GM23248 (cell line): ENCODE measurements at regions not wholly inside any gene's neighbourhood (a gene's known extent, or its start where the extent isn't known, plus 50 kb on each side); places are given as distances from the start of the nearest gene placed in this dataset.

ENCODE experiments used
- DNase-seq: peaks from one replicate; pipeline ENCODE4 v3.0.0-alpha.2; 2015
- H2AFZ ChIP-seq: fragments of 200-600 bp; sonication (generic); 2 replicates; pipeline ENCODE4 v1.6.1; 2016; ENCODE audit warnings: antibody characterized with exemption
- H3F3A ChIP-seq: fragments of 200-600 bp; sonication (generic); 2 replicates; pipeline ENCODE4 v1.6.1; 2016; ENCODE audit warnings: mild to moderate bottlenecking, antibody characterized with exemption, mixed run types; ENCODE audit not compliant: insufficient read depth
- H3K27ac ChIP-seq: fragments of 200-600 bp; sonication (generic); 2 replicates; pipeline ENCODE4 v1.5.1; 2016; ENCODE audit warnings: mild to moderate bottlenecking
- H3K27me3 ChIP-seq: fragments of 200-600 bp; sonication (generic); replicated peaks from 2 replicates; pipeline ENCODE4 v1.6.1; 2016; ENCODE audit warnings: mild to moderate bottlenecking; ENCODE audit not compliant: insufficient read depth
- H3K36me3 ChIP-seq: fragments of 200-600 bp; sonication (generic); 2 replicates; pipeline ENCODE4 v1.6.1; 2016; ENCODE audit warnings: low read depth, mild to moderate bottlenecking
- H3K4me1 ChIP-seq: fragments of 200-600 bp; sonication (generic); 2 replicates; pipeline ENCODE4 v1.6.1; 2016; ENCODE audit warnings: mild to moderate bottlenecking; ENCODE audit not compliant: insufficient read depth
- H3K4me2 ChIP-seq: fragments of 200-600 bp; sonication (generic); one replicate; pipeline ENCODE4 v1.6.1; 2016; ENCODE audit warnings: mild to moderate bottlenecking; ENCODE audit not compliant: unreplicated experiment
- H3K4me3 ChIP-seq: fragments of 200-600 bp; sonication (generic); 2 replicates; pipeline ENCODE4 v1.5.1; 2016; ENCODE audit warnings: mild to moderate bottlenecking
- H3K79me2 ChIP-seq: fragments of 200-600 bp; sonication (generic); 2 replicates; pipeline ENCODE4 v1.6.1; 2016; ENCODE audit warnings: mild to moderate bottlenecking; ENCODE audit not compliant: insufficient read depth
- H3K9ac ChIP-seq: fragments of 200-600 bp; sonication (generic); 2 replicates; pipeline ENCODE4 v1.6.1; 2016; ENCODE audit warnings: mild to moderate bottlenecking
- H3K9me2 ChIP-seq: fragments of 200-600 bp; sonication (generic); 2 replicates; pipeline ENCODE4 v1.6.1; 2016; ENCODE audit warnings: mixed run types, mild to moderate bottlenecking, moderate library complexity; ENCODE audit not compliant: insufficient read depth
- H3K9me3 ChIP-seq: fragments of 200-600 bp; sonication (generic); one replicate; pipeline ENCODE4 v1.6.1; 2017; ENCODE audit warnings: low read depth
- H4K20me1 ChIP-seq: fragments of 200-600 bp; sonication (generic); 2 replicates; pipeline ENCODE4 v1.6.0; 2016; ENCODE audit not compliant: insufficient read depth
- EZH2 ChIP-seq: fragments of 200-600 bp; sonication (generic); IDR thresholded peaks from 2 replicates; pipeline ENCODE4 v1.6.1; 2018; ENCODE audit warnings: antibody characterized with exemption, mild to moderate bottlenecking; ENCODE audit not compliant: insufficient read depth, poor library complexity, severe bottlenecking
- EZH2phosphoT487 ChIP-seq: fragments of 200-600 bp; sonication (generic); IDR thresholded peaks from 2 replicates; pipeline ENCODE4 v1.6.1; 2018; ENCODE audit warnings: antibody characterized with exemption, moderate library complexity, mild to moderate bottlenecking, low read depth; ENCODE audit not compliant: insufficient read depth
- WGBS, 2 experiments: methylation state at CpG; one replicate each; pipeline ENCODE4 v1.1.6; 2015 to 2017; ENCODE audit warnings: low lambda C conversion rate in 2 of 2, low coverage in 1 of 2; ENCODE audit errors: missing lambda C conversion rate in 2 of 2; 5-methylcytosine and 5-hydroxymethylcytosine counted together
- in situ Hi-C: fragments of 300-500 bp; cut with MboI; formaldehyde crosslinking; loops from 2 replicates; pipeline ENCODE4 v1.15.0; 2020

GRCh38 chr6:19465256-19465655 lies 371.9 kb upstream of the ID4 start:
- Histone ChIP-seq H3K4me2 (no peak overlapping the region), H3K27me3 (0 out of 2 replicates have a peak, but pooled peaks cover 12% of the 10 kb centered on the region), H3K27ac (no peak overlapping the region), H2AFZ (peak overlapping the region; percentile 62), H3K4me1 (peaks cover 5% of the 10 kb centered on the region), H3F3A (no peaks in the 10 kb centered on the region), H3K9ac (no peak overlapping the region), H3K79me2 (no peaks in the 10 kb centered on the region), H3K4me3 (no peak overlapping the region), H4K20me1 (no peaks in the 10 kb centered on the region), H3K9me3 (no peaks in the 10 kb centered on the region), H3K36me3 (no peaks in the 10 kb centered on the region), H3K9me2 (no peaks in the 10 kb centered on the region)
- TF ChIP-seq EZH2 (no peak), EZH2phosphoT487 (no peak)
- WGBS, 2 experiments = 67 to 73% methylated on average over 10 of the region's 10 CpGs
- in situ Hi-C loops = no loop called here
- DNase-seq = no peak

- Histone ChIP-seq H3K4me1 (peaks cover 5% of the 10 kb centered on the region), H3F3A (no peaks in the 10 kb centered on the region), H3K4me2 (no peak overlapping the region), H3K4me3 (no peak overlapping the region), H3K79me2 (no peaks in the 10 kb centered on the region), H2AFZ (peak overlapping the region; percentile 62), H3K27ac (no peak overlapping the region), H3K36me3 (no peaks in the 10 kb centered on the region), H3K27me3 (0 out of 2 replicates have a peak, but pooled peaks cover 12% of the 10 kb centered on the region), H3K9ac (no peak overlapping the region), H3K9me3 (no peaks in the 10 kb centered on the region), H4K20me1 (no peaks in the 10 kb centered on the region), H3K9me2 (no peaks in the 10 kb centered on the region)
- TF ChIP-seq EZH2 (no peak), EZH2phosphoT487 (peak; percentile 79; the same call in 1 of the 2 replicates)
- 4 to 6% methylated on average over 3 of the region's 3 CpGs for WGBS, 2 experiments
- in situ Hi-C loops = no loop called here
- DNase-seq = peak; percentile 71
Measured at GRCh38 chr6:19465760-19466159, 371.4 kb upstream of the ID4 start.

- Histone ChIP-seq H3K9me2 (no peaks in the 10 kb centered on the region), H3K27me3 (0 out of 2 replicates have a peak, but pooled peaks cover 12% of the 10 kb centered on the region), H3K36me3 (no peaks in the 10 kb centered on the region), H3K4me3 (no peak overlapping the region), H4K20me1 (no peaks in the 10 kb centered on the region), H3K79me2 (no peaks in the 10 kb centered on the region), H3F3A (no peaks in the 10 kb centered on the region), H3K4me2 (no peak overlapping the region), H3K4me1 (peaks cover 13% of the 10 kb centered on the region), H2AFZ (no peak overlapping the region), H3K9me3 (no peaks in the 10 kb centered on the region), H3K27ac (no peak overlapping the region), H3K9ac (no peak overlapping the region)
- TF ChIP-seq EZH2phosphoT487 (no peak), EZH2 (no peak)
- in situ Hi-C loops = no loop called here
- no peak for DNase-seq
- WGBS, 2 experiments = 68 to 71% methylated on average over 7 of the region's 7 CpGs
Measured at GRCh38 chr6:19470333-19470732, 366.8 kb upstream of the ID4 start.

GRCh38 chr6:19472153-19472552 lies 365.0 kb upstream of the ID4 start:
- peak; percentile 82 for DNase-seq
- 42 to 45% methylated on average over 4 of the region's 4 CpGs for WGBS, 2 experiments
- Histone ChIP-seq H3K36me3 (no peaks in the 10 kb centered on the region), H3K9ac (no peak overlapping the region), H3K4me3 (no peak overlapping the region), H3F3A (no peaks in the 10 kb centered on the region), H3K9me2 (no peaks in the 10 kb centered on the region), H4K20me1 (no peaks in the 10 kb centered on the region), H3K79me2 (no peaks in the 10 kb centered on the region), H2AFZ (no peak overlapping the region), H3K9me3 (no peaks in the 10 kb centered on the region), H3K27me3 (0 out of 2 replicates have a peak, but pooled peaks cover 12% of the 10 kb centered on the region), H3K27ac (no peak overlapping the region), H3K4me1 (peaks cover 9% of the 10 kb centered on the region), H3K4me2 (no peak overlapping the region)
- in situ Hi-C loops = no loop called here
- TF ChIP-seq EZH2 (no peak), EZH2phosphoT487 (no peak)

GRCh38 chr6:19472850-19473249 lies 364.3 kb upstream of the ID4 start:
- in situ Hi-C loops = no loop called here
- 43 to 48% methylated on average over 4 of the region's 4 CpGs for WGBS, 2 experiments
- DNase-seq = peak; percentile 24
- no peak overlapping the region for H3K9ac ChIP-seq
- no peaks in the 10 kb centered on the region for H3K79me2 ChIP-seq
- 0 out of 2 replicates have a peak, but pooled peaks cover 12% of the 10 kb centered on the region for H3K27me3 ChIP-seq
- no peak overlapping the region for H3K4me2 ChIP-seq
- no peak overlapping the region for H3K27ac ChIP-seq
- H3K9me3 ChIP-seq = no peaks in the 10 kb centered on the region
- H3F3A ChIP-seq = no peaks in the 10 kb centered on the region
- H3K4me3 ChIP-seq = no peak overlapping the region
- no peaks in the 10 kb centered on the region for H3K9me2 ChIP-seq
- H2AFZ ChIP-seq = no peak overlapping the region
- H3K4me1 ChIP-seq = peaks cover 9% of the 10 kb centered on the region
- H3K36me3 ChIP-seq = no peaks in the 10 kb centered on the region
- H4K20me1 ChIP-seq = no peaks in the 10 kb centered on the region
- TF ChIP-seq EZH2 (no peak), EZH2phosphoT487 (no peak)
